Endothelial cell of umbilical vein (primary cell): ENCODE measurements at regions not wholly inside any gene's neighbourhood (a gene's known extent, or its start where the extent isn't known, plus 50 kb on each side); places are given as distances from the start of the nearest gene placed in this dataset.

Source experiments
- BruUV-seq: library from RNA; stranded (reverse); fragments of 400-500 nt; replicated peaks from 2 replicates; lab custom pipeline; 2021; lab: Mats Ljungman, UMichigan
- CTCF ChIA-PET: fragments of 300-600, 350-600 bp; sonication (Branson Sonifier 250); formaldehyde crosslinking; loops from one replicate; lab custom pipeline; 2021; ENCODE audit warnings: antibody characterized with exemption, inconsistent platforms; lab: Charles Lee
- POLR2A ChIA-PET: fragments of 300-600, 350-600 bp; sonication (Branson Sonifier 250); formaldehyde crosslinking; loops from one replicate; lab custom pipeline; 2021; ENCODE audit warnings: antibody characterized with exemption, inconsistent platforms; lab: Charles Lee
- DNase-seq: peaks from one replicate; pipeline ENCODE4 v3.0.0-alpha.2; 2011; ENCODE audit warnings: low read depth, low spot score
- FAIRE-seq: peaks from 2 replicates; lab custom pipeline; 2011; peaks lifted over from hg19 to GRCh38; lab: Jason Lieb, UNC
- H2AFZ ChIP-seq: 2 replicates; pipeline ENCODE4 v1.6.0; 2012; ENCODE audit warnings: low read depth, low read length, control low read depth, inconsistent platforms
- H3K27ac ChIP-seq: 2 replicates; pipeline ENCODE4 v1.5.1; 2011; ENCODE audit warnings: low read depth, mild to moderate bottlenecking, control low read depth, low read length, moderate library complexity; ENCODE audit not compliant: insufficient read depth
- H3K27me3 ChIP-seq, 2 experiments: 2 replicates each; pipeline versions ENCODE4 v1.6.0 to v1.6.1; 2011; ENCODE audit warnings: low read length in 2 of 2, mixed read lengths in 1 of 2; ENCODE audit not compliant: control insufficient read depth in 2 of 2, insufficient read depth in 2 of 2
- H3K36me3 ChIP-seq, 2 experiments: 2 replicates in 1 of 2; 3 replicates in 1 of 2; pipeline ENCODE4 v1.5.1; 2011; ENCODE audit warnings: low read length in 2 of 2, mild to moderate bottlenecking in 1 of 2, moderate library complexity in 1 of 2; ENCODE audit not compliant: control insufficient read depth in 2 of 2, insufficient read depth in 2 of 2; ENCODE audit errors: extremely low read depth in 1 of 2
- H3K4me1 ChIP-seq: 3 replicates; pipeline ENCODE4 v1.5.1; 2011; ENCODE audit warnings: mild to moderate bottlenecking, low read length; ENCODE audit not compliant: control insufficient read depth, insufficient read depth; ENCODE audit errors: extremely low read depth
- H3K4me2 ChIP-seq: 2 replicates; pipeline ENCODE4 v1.6.1; 2011; ENCODE audit warnings: low read length, control low read depth, mixed read lengths; ENCODE audit not compliant: insufficient read depth
- H3K4me3 ChIP-seq, 3 experiments: fragments of 200-600 bp in 1 of 3; sonication (generic), shearing (Covaris generic) in 1 of 3; replicated peaks in 1 of 3; 2 replicates each; pipeline ENCODE4 v1.5.1; 2011 to 2016; ENCODE audit warnings: control low read depth in 3 of 3, low read length in 3 of 3, mild to moderate bottlenecking in 2 of 3, inconsistent platforms in 1 of 3, low read depth in 1 of 3, moderate library complexity in 1 of 3; ENCODE audit not compliant: insufficient read depth in 1 of 3
- H3K79me2 ChIP-seq: 2 replicates; pipeline ENCODE4 v1.6.0; 2012; ENCODE audit warnings: low read length, inconsistent platforms; ENCODE audit not compliant: control insufficient read depth, insufficient read depth
- H3K9ac ChIP-seq: replicated peaks from 2 replicates; pipeline ENCODE3; 2011; ENCODE audit warnings: low read length, control low read depth; ENCODE audit not compliant: insufficient read depth; ENCODE audit errors: extremely low read depth
- H3K9me1 ChIP-seq: replicated peaks from 3 replicates; pipeline ENCODE4 v1.6.0; 2011; ENCODE audit warnings: mild to moderate bottlenecking, low read length; ENCODE audit not compliant: control insufficient read depth, insufficient read depth; ENCODE audit errors: extremely low read depth
- H3K9me3 ChIP-seq: replicated peaks from 2 replicates; pipeline ENCODE4 v1.5.1; 2012; ENCODE audit warnings: low read length, inconsistent platforms; ENCODE audit not compliant: control insufficient read depth, insufficient read depth
- H4K20me1 ChIP-seq: replicated peaks from 2 replicates; pipeline ENCODE3; 2011; ENCODE audit warnings: mild to moderate bottlenecking, low read length; ENCODE audit not compliant: control insufficient read depth, insufficient read depth; ENCODE audit errors: extremely low read depth
- FOS ChIP-seq: IDR thresholded peaks from 2 replicates; pipeline ENCODE4 v1.6.1; 2011; ENCODE audit warnings: mild to moderate bottlenecking, low read length, moderate library complexity, borderline replicate concordance; ENCODE audit not compliant: insufficient read depth
- GATA2 ChIP-seq: IDR thresholded peaks from 2 replicates; pipeline ENCODE4 v1.7.0; 2011; ENCODE audit warnings: low read depth, mild to moderate bottlenecking, moderate library complexity, mixed read lengths, low read length; ENCODE audit not compliant: insufficient read length, insufficient read depth
- POLR2AphosphoS5 ChIP-seq: IDR thresholded peaks from 2 replicates; pipeline ENCODE4 v1.6.1; 2012; ENCODE audit warnings: low read depth, mild to moderate bottlenecking, control low read depth, low read length, moderate library complexity; ENCODE audit not compliant: insufficient read depth
- dilution Hi-C: fragments of 300-500 bp; cut with MboI; formaldehyde crosslinking; loops from one replicate; pipeline ENCODE4 v1.15.0; 2019; ENCODE audit warnings: low sequenced_read_pairs; ENCODE audit not compliant: extremely low pct_ligation_motif_present
- intact Hi-C: fragments of 100-400 bp; cut with micrococcal nuclease; formaldehyde crosslinking; loops from one replicate; pipeline ENCODE4 v1.10.0; 2022
- TF ChIP-seq, protein P1 (sequence below), 2 donors: IDR thresholded peaks; 1 replicate in 1 of 2; 2 replicates in 1 of 2; pipeline ENCODE4 v1.5.1; 2011; ENCODE audit warnings: low read length in 2 of 2, mild to moderate bottlenecking in 2 of 2, moderate library complexity in 2 of 2, control low read depth in 1 of 2, inconsistent platforms in 1 of 2, low read depth in 1 of 2; ENCODE audit not compliant: insufficient read depth in 1 of 2; ENCODE audit errors: extremely low read depth in 1 of 2
- TF ChIP-seq, protein P2 (sequence below): IDR thresholded peaks from 2 replicates; pipeline ENCODE4 v1.6.1; 2011; ENCODE audit not compliant: insufficient read depth, insufficient read length

DNA sequence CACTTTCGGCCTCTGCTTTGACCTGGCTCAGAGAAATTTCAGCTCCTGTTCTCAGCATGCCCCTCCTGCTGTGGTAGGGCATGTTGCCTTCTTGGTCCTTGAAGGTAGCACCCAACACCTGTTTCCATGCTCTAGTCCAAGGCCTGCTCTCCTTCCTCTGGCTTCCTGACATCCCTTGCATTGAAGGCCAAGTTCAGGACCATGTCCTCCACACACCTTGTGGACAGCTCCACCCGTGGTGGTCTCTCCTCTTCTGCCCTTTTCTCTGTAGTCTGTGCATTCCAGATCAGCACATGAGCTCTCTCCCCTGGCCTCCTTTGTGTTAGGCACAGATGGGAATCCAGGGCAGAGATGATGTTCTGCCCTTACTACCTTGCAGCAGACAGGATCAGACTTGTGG lies 225.3 kb downstream of the ADAMTS15 start:
- Histone ChIP-seq H3K27me3 (no peaks in the 10 kb centered on the region), H4K20me1 (no peaks in the 10 kb centered on the region), H2AFZ (no peak overlapping the region), H3K79me2 (no peaks in the 10 kb centered on the region), H3K4me3 (no peak overlapping the region), H3K4me2 (no peak overlapping the region), H3K9me3 (no peaks in the 10 kb centered on the region), H3K27ac (no peak overlapping the region), H3K4me1 (no peaks in the 10 kb centered on the region), H3K36me3 (no peaks in the 10 kb centered on the region), H3K9me1 (no peaks in the 10 kb centered on the region), H3K9ac (no peak overlapping the region)
- BruUV-seq: no TSS peak
- intact Hi-C loops: loop anchor here (5.0 kb wide), 1 partner anchor 236 kb away; no protein-coding TSS in a partner anchor
- dilution Hi-C loops: no loop called here
- CTCF ChIA-PET: no interaction called here
- POLR2A ChIA-PET: no interaction called here
- no peak for DNase-seq
- FAIRE-seq: no peak
- TF ChIP-seq, protein P1, sequence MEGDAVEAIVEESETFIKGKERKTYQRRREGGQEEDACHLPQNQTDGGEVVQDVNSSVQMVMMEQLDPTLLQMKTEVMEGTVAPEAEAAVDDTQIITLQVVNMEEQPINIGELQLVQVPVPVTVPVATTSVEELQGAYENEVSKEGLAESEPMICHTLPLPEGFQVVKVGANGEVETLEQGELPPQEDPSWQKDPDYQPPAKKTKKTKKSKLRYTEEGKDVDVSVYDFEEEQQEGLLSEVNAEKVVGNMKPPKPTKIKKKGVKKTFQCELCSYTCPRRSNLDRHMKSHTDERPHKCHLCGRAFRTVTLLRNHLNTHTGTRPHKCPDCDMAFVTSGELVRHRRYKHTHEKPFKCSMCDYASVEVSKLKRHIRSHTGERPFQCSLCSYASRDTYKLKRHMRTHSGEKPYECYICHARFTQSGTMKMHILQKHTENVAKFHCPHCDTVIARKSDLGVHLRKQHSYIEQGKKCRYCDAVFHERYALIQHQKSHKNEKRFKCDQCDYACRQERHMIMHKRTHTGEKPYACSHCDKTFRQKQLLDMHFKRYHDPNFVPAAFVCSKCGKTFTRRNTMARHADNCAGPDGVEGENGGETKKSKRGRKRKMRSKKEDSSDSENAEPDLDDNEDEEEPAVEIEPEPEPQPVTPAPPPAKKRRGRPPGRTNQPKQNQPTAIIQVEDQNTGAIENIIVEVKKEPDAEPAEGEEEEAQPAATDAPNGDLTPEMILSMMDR (IDR thresholded peaks at IDR 0.05; ENCODE audit: extremely low read depth in 1 of 2, insufficient read depth in 1 of 2, low read depth in 1 of 2, low read length in 2 of 2): no peak
- TF ChIP-seq, protein P2, sequence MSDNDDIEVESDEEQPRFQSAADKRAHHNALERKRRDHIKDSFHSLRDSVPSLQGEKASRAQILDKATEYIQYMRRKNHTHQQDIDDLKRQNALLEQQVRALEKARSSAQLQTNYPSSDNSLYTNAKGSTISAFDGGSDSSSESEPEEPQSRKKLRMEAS: no peak
- no peak for TF ChIP-seq FOS
- no peak for TF ChIP-seq POLR2AphosphoS5
- TF ChIP-seq GATA2: no peak
